GM21737 (cell line): ENCODE measurements at regions not wholly inside any gene's neighbourhood (a gene's known extent, or its start where the extent isn't known, plus 50 kb on each side); places are given as distances from the start of the nearest gene placed in this dataset.

Source experiments
- ATAC-seq: cut with Tn5 transposase; IDR thresholded peaks from one replicate; pipeline ENCODE4 v1.9.1; 2021; ENCODE audit warnings: mild to moderate bottlenecking, moderate library complexity; ENCODE audit not compliant: unreplicated experiment

- no peak for ATAC-seq
These were observed 111.7 kb upstream of the RAB27B start for GRCh38 chr18:54716586-54716985.

- ATAC-seq: peak; percentile 84
These were observed 110.4 kb upstream of the RAB27B start for GRCh38 chr18:54717673-54718407.

GRCh38 chr18:54718408-54718773 lies 109.9 kb upstream of the RAB27B start:
- no peak for ATAC-seq

GRCh38 chr18:54720620-54721019 lies 107.7 kb upstream of the RAB27B start:
- no peak for ATAC-seq

- ATAC-seq: no peak
These were observed 102.1 kb upstream of the RAB27B start for GRCh38 chr18:54726143-54726542.

- no peak for ATAC-seq
These were observed 94.2 kb upstream of the RAB27B start for GRCh38 chr18:54734059-54734458.

GRCh38 chr18:54736981-54737380 lies 91.3 kb upstream of the RAB27B start:
- ATAC-seq: no peak

- no peak for ATAC-seq
These were observed 90.3 kb upstream of the RAB27B start for GRCh38 chr18:54737986-54738385.

- no peak for ATAC-seq
These were observed 88.8 kb upstream of the RAB27B start for GRCh38 chr18:54739476-54739875.

- ATAC-seq: no peak
These were observed 88.0 kb upstream of the RAB27B start for GRCh38 chr18:54740136-54740846.

- ATAC-seq: no peak
These were observed 86.2 kb upstream of the RAB27B start for GRCh38 chr18:54742120-54742519.

- ATAC-seq: no peak
These were observed 85.3 kb upstream of the RAB27B start for GRCh38 chr18:54742659-54743604.

GRCh38 chr18:54743605-54743995 lies 84.7 kb upstream of the RAB27B start:
- no peak for ATAC-seq

GRCh38 chr18:54749291-54749690 lies 79.0 kb upstream of the RAB27B start:
- ATAC-seq: no peak

GRCh38 chr18:54750350-54750749 lies 77.9 kb upstream of the RAB27B start:
- ATAC-seq: no peak

GRCh38 chr18:54752185-54752584 lies 76.1 kb upstream of the RAB27B start:
- no peak for ATAC-seq

GRCh38 chr18:54755456-54755855 lies 72.8 kb upstream of the RAB27B start:
- ATAC-seq: no peak

- ATAC-seq: no peak
These were observed 65.9 kb upstream of the RAB27B start for GRCh38 chr18:54762386-54762785.

- no peak for ATAC-seq
These were observed 63.5 kb upstream of the RAB27B start for GRCh38 chr18:54764786-54765185.

- ATAC-seq: no peak
These were observed 62.5 kb upstream of the RAB27B start for GRCh38 chr18:54765636-54766375.

GRCh38 chr18:54766634-54767033 lies 61.6 kb upstream of the RAB27B start:
- ATAC-seq: no peak
